OCI-LY3 (cell line): ENCODE measurements at regions not wholly inside any gene's neighbourhood (a gene's known extent, or its start where the extent isn't known, plus 50 kb on each side); places are given as distances from the start of the nearest gene placed in this dataset.

Experiments used
- H2AFZ ChIP-seq: fragments of 200-600, 300-600 bp; shearing (Covaris generic); 2 replicates; pipeline ENCODE4 v1.6.0; 2014; ENCODE audit warnings: antibody characterized with exemption, low read depth, low read length
- H3K27ac ChIP-seq: fragments of 200-600, 300-600 bp; sonication (generic); 2 replicates; pipeline ENCODE4 v1.5.1; 2014; ENCODE audit warnings: mild to moderate bottlenecking, low read length, moderate library complexity, mixed read lengths
- H3K27me3 ChIP-seq: fragments of 200-600, 300-600 bp; sonication (generic); 2 replicates; pipeline ENCODE4 v1.6.1; 2014; ENCODE audit warnings: low read depth, low read length, mixed read lengths
- H3K36me3 ChIP-seq: fragments of 200-600, 300-600 bp; sonication (generic); replicated peaks from 2 replicates; pipeline ENCODE3; 2014; ENCODE audit warnings: low read depth, low read length, mixed read lengths
- H3K4me1 ChIP-seq: fragments of 300-600, 200-600 bp; sonication (generic); 2 replicates; pipeline ENCODE4 v1.6.1; 2014; ENCODE audit warnings: low read length, mixed read lengths
- H3K4me2 ChIP-seq: fragments of 200-600, 300-600 bp; sonication (generic); 2 replicates; pipeline ENCODE4 v1.6.1; 2014; ENCODE audit warnings: low read length, mixed read lengths
- H3K4me3 ChIP-seq: fragments of 300-600, 200-600 bp; sonication (generic); 2 replicates; pipeline ENCODE4 v1.5.1; 2014; ENCODE audit warnings: antibody characterized with exemption, mild to moderate bottlenecking, low read length, moderate library complexity
- H3K79me2 ChIP-seq: fragments of 300-600, 200-600 bp; shearing (Covaris generic); 2 replicates; pipeline ENCODE4 v1.6.1; 2014; ENCODE audit warnings: mild to moderate bottlenecking, low read length, mixed read lengths
- H3K9ac ChIP-seq: fragments of 300-600, 200-600 bp; shearing (Covaris generic); 2 replicates; pipeline ENCODE4 v1.6.0; 2014; ENCODE audit warnings: mild to moderate bottlenecking, low read length, moderate library complexity
- H3K9me3 ChIP-seq: fragments of 200-600, 300-600 bp; shearing (Covaris generic); 2 replicates; pipeline ENCODE4 v1.6.1; 2014; ENCODE audit warnings: low read length, mixed read lengths; ENCODE audit not compliant: insufficient read depth
- H4K20me1 ChIP-seq: fragments of 200-600, 300-600 bp; sonication (generic); 2 replicates; pipeline ENCODE4 v1.6.1; 2016; ENCODE audit warnings: low read length, mixed read lengths; ENCODE audit not compliant: insufficient read depth
- EZH2phosphoT487 ChIP-seq: fragments of 200-600 bp; shearing (Covaris generic); IDR thresholded peaks from 2 replicates; pipeline ENCODE4 v1.6.1; 2018; ENCODE audit warnings: antibody characterized with exemption, mixed run types, low read depth
- TF ChIP-seq, protein P1 (sequence below): fragments of 200-600, 300-600 bp; sonication (generic); IDR thresholded peaks from 2 replicates; pipeline ENCODE4 v1.5.1; 2014; ENCODE audit warnings: antibody characterized with exemption, low read length, low read depth

DNA sequence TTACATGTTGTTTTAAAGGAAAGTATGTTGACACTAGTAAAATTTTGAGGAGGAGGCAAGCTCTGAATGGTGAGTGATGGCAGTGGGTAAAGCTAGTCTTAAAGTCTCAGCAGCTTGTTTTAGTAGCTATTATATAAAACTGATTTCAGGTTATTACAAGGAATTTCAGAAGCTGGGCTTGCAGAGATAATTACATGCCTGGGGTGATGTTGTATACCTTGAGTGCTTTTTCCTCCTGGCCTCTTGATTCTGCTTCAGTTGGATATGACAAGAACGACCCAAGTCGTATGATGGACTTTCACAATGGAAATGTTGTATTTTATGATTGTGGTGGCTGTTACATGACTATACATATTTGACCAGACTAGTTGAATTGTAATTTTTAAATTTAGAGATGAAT is 175.5 kb upstream of the ADGRL3 start:
- no peaks in the 10 kb centered on the region for H3K9me3 ChIP-seq
- H3K27ac ChIP-seq, result no peak overlapping the region
- no peaks in the 10 kb centered on the region for H3K27me3 ChIP-seq
- no peak overlapping the region for H3K4me2 ChIP-seq
- H3K4me3 ChIP-seq, result no peak overlapping the region
- H2AFZ ChIP-seq, result no peak overlapping the region
- H3K9ac ChIP-seq, result no peak overlapping the region
- no peaks in the 10 kb centered on the region for H4K20me1 ChIP-seq
- H3K79me2 ChIP-seq, result no peaks in the 10 kb centered on the region
- no peak for TF ChIP-seq EZH2phosphoT487
- TF ChIP-seq, protein P1, sequence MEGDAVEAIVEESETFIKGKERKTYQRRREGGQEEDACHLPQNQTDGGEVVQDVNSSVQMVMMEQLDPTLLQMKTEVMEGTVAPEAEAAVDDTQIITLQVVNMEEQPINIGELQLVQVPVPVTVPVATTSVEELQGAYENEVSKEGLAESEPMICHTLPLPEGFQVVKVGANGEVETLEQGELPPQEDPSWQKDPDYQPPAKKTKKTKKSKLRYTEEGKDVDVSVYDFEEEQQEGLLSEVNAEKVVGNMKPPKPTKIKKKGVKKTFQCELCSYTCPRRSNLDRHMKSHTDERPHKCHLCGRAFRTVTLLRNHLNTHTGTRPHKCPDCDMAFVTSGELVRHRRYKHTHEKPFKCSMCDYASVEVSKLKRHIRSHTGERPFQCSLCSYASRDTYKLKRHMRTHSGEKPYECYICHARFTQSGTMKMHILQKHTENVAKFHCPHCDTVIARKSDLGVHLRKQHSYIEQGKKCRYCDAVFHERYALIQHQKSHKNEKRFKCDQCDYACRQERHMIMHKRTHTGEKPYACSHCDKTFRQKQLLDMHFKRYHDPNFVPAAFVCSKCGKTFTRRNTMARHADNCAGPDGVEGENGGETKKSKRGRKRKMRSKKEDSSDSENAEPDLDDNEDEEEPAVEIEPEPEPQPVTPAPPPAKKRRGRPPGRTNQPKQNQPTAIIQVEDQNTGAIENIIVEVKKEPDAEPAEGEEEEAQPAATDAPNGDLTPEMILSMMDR, result no peak
- no peaks in the 10 kb centered on the region for H3K4me1 ChIP-seq
- H3K36me3 ChIP-seq, result no peaks in the 10 kb centered on the region

DNA sequence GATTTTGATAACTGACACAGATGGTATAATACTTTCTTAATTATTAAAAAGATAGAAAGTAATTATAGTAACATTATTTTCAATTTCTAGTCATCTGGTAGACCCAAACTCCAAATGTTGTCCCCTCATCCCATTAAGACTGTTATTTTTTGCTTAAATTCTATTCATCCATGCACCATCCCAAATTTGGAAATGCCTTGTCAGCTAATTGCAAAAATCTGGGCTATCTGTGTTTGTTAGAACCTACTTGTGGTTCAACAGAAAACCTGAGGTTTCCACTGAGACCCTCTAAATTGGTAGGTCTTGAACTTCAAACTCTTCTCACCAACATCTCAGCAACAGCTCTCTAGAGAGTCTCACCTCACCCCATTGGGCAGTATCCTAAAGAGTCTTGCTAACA is 172.2 kb upstream of the ADGRL3 start:
- no peaks in the 10 kb centered on the region for H3K27me3 ChIP-seq
- no peak overlapping the region for H3K4me3 ChIP-seq
- no peaks in the 10 kb centered on the region for H3K79me2 ChIP-seq
- no peak overlapping the region for H3K4me2 ChIP-seq
- H3K36me3 ChIP-seq, result no peaks in the 10 kb centered on the region
- H2AFZ ChIP-seq, result no peak overlapping the region
- no peak overlapping the region for H3K27ac ChIP-seq
- no peak for TF ChIP-seq EZH2phosphoT487
- TF ChIP-seq, protein P1, result no peak
- no peak overlapping the region for H3K9ac ChIP-seq
- no peaks in the 10 kb centered on the region for H3K9me3 ChIP-seq
- H4K20me1 ChIP-seq, result no peaks in the 10 kb centered on the region
- H3K4me1 ChIP-seq, result no peaks in the 10 kb centered on the region

DNA sequence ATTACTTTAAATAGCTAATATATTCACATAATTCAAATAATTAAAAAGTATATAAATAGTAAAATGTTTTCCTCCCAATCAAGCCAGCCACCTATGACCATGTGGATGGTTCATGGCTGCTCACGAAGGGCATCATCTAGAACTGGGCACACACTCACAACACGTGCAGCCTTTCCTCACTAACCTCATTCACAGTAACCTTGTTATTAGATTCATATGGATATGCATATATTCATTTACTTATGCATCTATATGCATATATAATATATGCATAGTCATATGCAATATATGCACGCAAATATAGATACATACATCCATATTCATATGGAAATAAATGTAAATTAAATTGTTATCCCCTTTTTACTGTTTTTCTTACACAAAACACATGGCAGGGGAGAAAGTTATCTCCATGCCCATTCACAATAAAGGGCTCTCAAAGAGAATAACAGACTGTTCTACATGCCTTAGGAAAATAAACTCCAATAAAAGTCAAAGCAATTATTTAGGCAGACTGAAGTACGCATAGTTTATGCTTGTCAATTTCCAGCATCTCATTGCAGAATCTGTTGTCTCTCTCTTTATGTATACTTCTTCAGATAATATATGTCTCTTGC is 163.9 kb upstream of the ADGRL3 start:
- peaks cover 2% of the 10 kb centered on the region for H3K4me1 ChIP-seq
- H3K27ac ChIP-seq, result no peak overlapping the region
- no peaks in the 10 kb centered on the region for H4K20me1 ChIP-seq
- no peaks in the 10 kb centered on the region for H3K27me3 ChIP-seq
- no peaks in the 10 kb centered on the region for H3K79me2 ChIP-seq
- H2AFZ ChIP-seq, result no peak overlapping the region
- no peak overlapping the region for H3K4me3 ChIP-seq
- H3K9me3 ChIP-seq, result peaks cover 6% of the 10 kb centered on the region; the same call in 1 of the 2 replicates
- no peaks in the 10 kb centered on the region for H3K36me3 ChIP-seq
- no peak overlapping the region for H3K9ac ChIP-seq
- no peak for TF ChIP-seq EZH2phosphoT487
- H3K4me2 ChIP-seq, result no peak overlapping the region

DNA sequence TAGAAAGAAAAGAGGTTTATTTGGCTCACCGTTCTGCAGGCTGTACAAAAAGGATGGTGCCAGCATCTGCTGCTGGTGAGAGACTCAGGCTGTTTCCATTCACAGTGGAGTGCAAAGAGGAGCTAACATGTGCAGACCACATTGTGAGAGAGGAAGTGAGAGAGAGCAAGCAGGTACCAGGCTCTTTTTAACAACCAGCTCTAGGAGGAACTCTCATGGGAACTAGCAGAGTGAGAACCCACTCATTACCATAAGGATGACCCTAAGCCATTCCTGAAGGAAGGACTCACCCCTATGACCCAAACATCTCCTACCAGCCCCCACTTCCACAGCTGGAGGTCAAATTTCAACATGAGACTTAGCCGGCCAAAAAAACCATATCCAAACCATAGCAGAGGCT is 158.6 kb upstream of the ADGRL3 start:
- TF ChIP-seq, protein P1, result no peak
- TF ChIP-seq EZH2phosphoT487, result no peak
- no peak overlapping the region for H2AFZ ChIP-seq
- peaks cover 9% of the 10 kb centered on the region; the same call in 1 of the 2 replicates for H3K9me3 ChIP-seq
- no peak overlapping the region for H3K4me3 ChIP-seq
- no peak overlapping the region for H3K9ac ChIP-seq
- peaks cover 24% of the 10 kb centered on the region for H3K4me1 ChIP-seq
- no peaks in the 10 kb centered on the region for H4K20me1 ChIP-seq
- peak overlapping the region; percentile 25 for H3K27ac ChIP-seq
- no peaks in the 10 kb centered on the region for H3K27me3 ChIP-seq
- no peak overlapping the region; the same call in 1 of the 2 replicates for H3K4me2 ChIP-seq
- no peaks in the 10 kb centered on the region for H3K36me3 ChIP-seq
- no peaks in the 10 kb centered on the region for H3K79me2 ChIP-seq
